ENCODE measurements at regions not wholly inside any gene's neighbourhood (a gene's known extent, or its start where the extent isn't known, plus 50 kb on each side); places are given as distances from the start of the nearest gene placed in this dataset.

- peak overlapping the region; percentile 35 for H3K4me3 ChIP-seq (ENCODE audit: low read depth, low read length, poor library complexity, severe bottlenecking)
- ChIA-PET CTCF (ENCODE audit: unreplicated experiment) (no interaction called here), POLR2A (interaction anchor here (0.6 to 1.2 kb wide), 7 partner anchors 28 to 958 kb away, joined by 3 to 7 read pairs (median 4); no protein-coding TSS in a partner anchor)
- H3K36me3 ChIP-seq (ENCODE audit: insufficient read depth, low read length), result no peaks in the 10 kb centered on the region
- no peak for DNase-seq (ENCODE audit: low spot score)
- no peaks in the 10 kb centered on the region for H3K9me3 ChIP-seq (ENCODE audit: low read length)
- peaks cover 17% of the 10 kb centered on the region for H3K4me1 ChIP-seq (ENCODE audit: insufficient read depth, low read length, poor library complexity, severe bottlenecking)
- no peaks in the 10 kb centered on the region for H3K9me2 ChIP-seq (ENCODE audit: insufficient read depth, low read length)
- H3K27ac ChIP-seq (ENCODE audit: low read depth, low read length, poor library complexity, severe bottlenecking), result no peak overlapping the region
- BruUV-seq (replicated peaks), result no TSS peak
- intact Hi-C loops (cut with micrococcal nuclease; ENCODE audit: unreplicated experiment), result loop anchor here (5.0 kb wide), 1 partner anchor 122 kb away; no protein-coding TSS in a partner anchor
- no peaks in the 10 kb centered on the region for H4K20me1 ChIP-seq (ENCODE audit: insufficient read depth, low read length)
- H3K4me2 ChIP-seq (ENCODE audit: low read length), result peak overlapping the region; percentile 60
- H2AFZ ChIP-seq (ENCODE audit: low read length), result peak overlapping the region; percentile 62; the same call in 1 of the 2 replicates
- H3K79me2 ChIP-seq (ENCODE audit: insufficient read depth, low read depth, low read length), result no peaks in the 10 kb centered on the region
- TF ChIP-seq EZH2phosphoT487 (IDR thresholded peaks at IDR 0.05; ENCODE audit: borderline replicate concordance, low read depth, low read length), result no peak
Observed at GRCh38 chr3:11724615-11725339, 81.1 kb upstream of the VGLL4 start.

- H2AFZ ChIP-seq (ENCODE audit: low read length), result peak overlapping the region; percentile 97; the same call in 1 of the 2 replicates
- POLR2A ChIA-PET, result no interaction called here
- no peaks in the 10 kb centered on the region for H4K20me1 ChIP-seq (ENCODE audit: insufficient read depth, low read length)
- peak overlapping the region; percentile 75 for H3K4me3 ChIP-seq (ENCODE audit: low read depth, low read length, poor library complexity, severe bottlenecking)
- H3K36me3 ChIP-seq (ENCODE audit: insufficient read depth, low read length), result no peaks in the 10 kb centered on the region
- H3K9me3 ChIP-seq (ENCODE audit: low read length), result no peaks in the 10 kb centered on the region
- H3K4me2 ChIP-seq (ENCODE audit: low read length), result peak overlapping the region; percentile 80
- DNase-seq (ENCODE audit: low spot score), result no peak
- no peak overlapping the region for H3K27ac ChIP-seq (ENCODE audit: low read depth, low read length, poor library complexity, severe bottlenecking)
- intact Hi-C loops (cut with micrococcal nuclease; ENCODE audit: unreplicated experiment), result loop anchor here (5.0 kb wide), 1 partner anchor 119 kb away; no protein-coding TSS in a partner anchor
- no peaks in the 10 kb centered on the region for H3K9me2 ChIP-seq (ENCODE audit: insufficient read depth, low read length)
- TF ChIP-seq CTCF (conservative IDR thresholded peaks at IDR 0.05; ENCODE audit: low read length) (no peak), EZH2phosphoT487 (IDR thresholded peaks at IDR 0.05; ENCODE audit: borderline replicate concordance, low read depth, low read length) (no peak)
- CTCF ChIA-PET (ENCODE audit: unreplicated experiment), result no interaction called here
- peaks cover 19% of the 10 kb centered on the region for H3K79me2 ChIP-seq (ENCODE audit: insufficient read depth, low read depth, low read length)
- H3K4me1 ChIP-seq (ENCODE audit: insufficient read depth, low read length, poor library complexity, severe bottlenecking), result peaks cover 31% of the 10 kb centered on the region
- BruUV-seq (replicated peaks), result no TSS peak
Observed at GRCh38 chr3:11721479-11721878, 77.8 kb upstream of the VGLL4 start.

- H4K20me1 ChIP-seq (ENCODE audit: insufficient read depth, low read length), result no peaks in the 10 kb centered on the region
- no peaks in the 10 kb centered on the region for H3K36me3 ChIP-seq (ENCODE audit: insufficient read depth, low read length)
- BruUV-seq (replicated peaks), result TSS peak; percentile 89
- peaks cover 31% of the 10 kb centered on the region for H3K4me1 ChIP-seq (ENCODE audit: insufficient read depth, low read length, poor library complexity, severe bottlenecking)
- intact Hi-C loops (cut with micrococcal nuclease; ENCODE audit: unreplicated experiment), result loop anchor here (5.0 kb wide), 1 partner anchor 119 kb away; no protein-coding TSS in a partner anchor
- DNase-seq (ENCODE audit: low spot score), result peak; percentile 5
- peak overlapping the region; percentile 90 for H3K27ac ChIP-seq (ENCODE audit: low read depth, low read length, poor library complexity, severe bottlenecking)
- peak overlapping the region; percentile 75 for H3K4me3 ChIP-seq (ENCODE audit: low read depth, low read length, poor library complexity, severe bottlenecking)
- ChIA-PET CTCF (ENCODE audit: unreplicated experiment) (no interaction called here), POLR2A (no interaction called here)
- H3K9me2 ChIP-seq (ENCODE audit: insufficient read depth, low read length), result no peaks in the 10 kb centered on the region
- peak overlapping the region; percentile 97 for H2AFZ ChIP-seq (ENCODE audit: low read length)
- TF ChIP-seq CTCF (conservative IDR thresholded peaks at IDR 0.05; ENCODE audit: low read length), result no peak
- no peak for TF ChIP-seq EZH2phosphoT487 (IDR thresholded peaks at IDR 0.05; ENCODE audit: borderline replicate concordance, low read depth, low read length)
- H3K4me2 ChIP-seq (ENCODE audit: low read length), result peak overlapping the region; percentile 80
- no peaks in the 10 kb centered on the region for H3K9me3 ChIP-seq (ENCODE audit: low read length)
- peaks cover 22% of the 10 kb centered on the region for H3K79me2 ChIP-seq (ENCODE audit: insufficient read depth, low read depth, low read length)
Observed at GRCh38 chr3:11720917-11721411, 77.2 kb upstream of the VGLL4 start.

Measured in OCI-LY7 (cell line).